Chondrocyte (in vitro differentiated cells): ENCODE measurements at regions not wholly inside any gene's neighbourhood (a gene's known extent, or its start where the extent isn't known, plus 50 kb on each side); places are given as distances from the start of the nearest gene placed in this dataset.
A peak's percentile ranks its signal among the peaks of the same experiment; 100 is the strongest.

Source experiments
- DNase-seq: peaks from one replicate; pipeline ENCODE4 v3.0.0; 2021; ENCODE audit warnings: mixed read lengths, low spot score
- H3K27ac Mint-ChIP-seq: one replicate; pipeline ENCODE4 v1.8.0; 2021; ENCODE audit warnings: mild to moderate bottlenecking, moderate library complexity, mixed read lengths; ENCODE audit not compliant: unreplicated experiment
- H3K27me3 Mint-ChIP-seq: 2 replicates; pipeline ENCODE4 v1.8.0; 2021; ENCODE audit warnings: low read depth, mixed read lengths
- H3K36me3 Mint-ChIP-seq: 2 replicates; pipeline ENCODE4 v1.8.0; 2021; ENCODE audit warnings: low read depth, mixed read lengths
- H3K4me1 Mint-ChIP-seq: 2 replicates; pipeline ENCODE4 v1.8.0; 2021; ENCODE audit warnings: low read depth, mild to moderate bottlenecking, mixed read lengths
- H3K4me3 Mint-ChIP-seq: one replicate; pipeline ENCODE4 v1.8.0; 2021; ENCODE audit warnings: mild to moderate bottlenecking, moderate library complexity, mixed read lengths; ENCODE audit not compliant: unreplicated experiment
- H3K9me3 Mint-ChIP-seq: 2 replicates; pipeline ENCODE4 v1.8.0; 2021; ENCODE audit warnings: low read depth, mixed read lengths
- CTCF ChIP-seq: fragments of 200-600 bp; sonication (generic); IDR thresholded peaks from 2 replicates; pipeline ENCODE4 v1.5.0; 2021; ENCODE audit warnings: antibody characterized with exemption, mild to moderate bottlenecking, moderate library complexity

- peaks cover 2% of the 10 kb centered on the region for H3K9me3 Mint-ChIP-seq
Measured at GRCh38 chr15:69731081-69731330, 278.4 kb downstream of the RPLP1 start.

GRCh38 chr15:69731581-69731980 lies 279.0 kb downstream of the RPLP1 start:
- TF ChIP-seq CTCF: no peak
- H3K27ac Mint-ChIP-seq: no peak overlapping the region
- no peak overlapping the region for H3K4me3 Mint-ChIP-seq
- DNase-seq: no peak
- peaks cover 6% of the 10 kb centered on the region for H3K4me1 Mint-ChIP-seq
- H3K36me3 Mint-ChIP-seq: no peaks in the 10 kb centered on the region
- H3K27me3 Mint-ChIP-seq: peaks cover 38% of the 10 kb centered on the region
- peaks cover 2% of the 10 kb centered on the region for H3K9me3 Mint-ChIP-seq

More at GRCh38 chr15:69731081-69731330, 278.4 kb downstream of the RPLP1 start:
- no peak for DNase-seq
- Mint-ChIP-seq H3K4me1 (peaks cover 6% of the 10 kb centered on the region), H3K27me3 (peaks cover 38% of the 10 kb centered on the region), H3K4me3 (no peak overlapping the region), H3K27ac (no peak overlapping the region), H3K36me3 (no peaks in the 10 kb centered on the region)
- TF ChIP-seq CTCF: no peak

- H3K36me3 Mint-ChIP-seq: peaks cover 1% of the 10 kb centered on the region
- no peak overlapping the region for H3K4me3 Mint-ChIP-seq
- peaks cover 40% of the 10 kb centered on the region for H3K27me3 Mint-ChIP-seq
- peaks cover 6% of the 10 kb centered on the region for H3K4me1 Mint-ChIP-seq
- no peak for TF ChIP-seq CTCF
- H3K9me3 Mint-ChIP-seq: peaks cover 7% of the 10 kb centered on the region
- DNase-seq: no peak
- H3K27ac Mint-ChIP-seq: no peak overlapping the region
Measured at GRCh38 chr15:69732133-69732532, 279.5 kb downstream of the RPLP1 start.

GRCh38 chr15:69734699-69735098 lies 282.1 kb downstream of the RPLP1 start:
- Mint-ChIP-seq H3K36me3 (peaks cover 5% of the 10 kb centered on the region), H3K4me3 (no peak overlapping the region), H3K4me1 (peaks cover 6% of the 10 kb centered on the region), H3K9me3 (peaks cover 6% of the 10 kb centered on the region), H3K27me3 (peaks cover 43% of the 10 kb centered on the region), H3K27ac (no peak overlapping the region)
- no peak for TF ChIP-seq CTCF
- no peak for DNase-seq

- peaks cover 8% of the 10 kb centered on the region for H3K9me3 Mint-ChIP-seq
- peaks cover 6% of the 10 kb centered on the region for H3K4me1 Mint-ChIP-seq
- H3K27ac Mint-ChIP-seq: peak overlapping the region; percentile 49
- no peak for TF ChIP-seq CTCF
- no peak overlapping the region for H3K4me3 Mint-ChIP-seq
- peaks cover 42% of the 10 kb centered on the region for H3K27me3 Mint-ChIP-seq
- DNase-seq: no peak
- peaks cover 7% of the 10 kb centered on the region for H3K36me3 Mint-ChIP-seq
Measured at GRCh38 chr15:69735121-69735520, 282.5 kb downstream of the RPLP1 start.
